CD4-positive, alpha-beta T cell treated with Interleukin-21 for 1 hour (primary cell): ENCODE measurements at regions not wholly inside any gene's neighbourhood (a gene's known extent, or its start where the extent isn't known, plus 50 kb on each side); places are given as distances from the start of the nearest gene placed in this dataset.
"Not testable (repeated sequence)": the region's sequence is repeated elsewhere in the genome, so short reads cannot be mapped to it uniquely, and the experiment has no call there.

Source experiments
- DNase-seq: peaks from one replicate; pipeline ENCODE4 v3.0.0-alpha.2; 2020

GRCh38 chr18:61669320-61669719, 223.5 kb downstream of the RNF152 start:
- no peak for DNase-seq

- no peak for DNase-seq
Measured at GRCh38 chr18:61666876-61667590, 225.8 kb downstream of the RNF152 start.

GRCh38 chr18:61664419-61665084, 228.3 kb downstream of the RNF152 start:
- no peak for DNase-seq

GRCh38 chr18:61662726-61663125, 230.1 kb downstream of the RNF152 start:
- no peak for DNase-seq

GRCh38 chr18:61658431-61658830, 234.4 kb downstream of the RNF152 start:
- no peak for DNase-seq

GRCh38 chr18:61657066-61657732, 235.6 kb downstream of the RNF152 start:
- DNase-seq: no peak

GRCh38 chr18:61655630-61656029, 237.2 kb downstream of the RNF152 start:
- no peak for DNase-seq

- no peak for DNase-seq
Measured at GRCh38 chr18:61653823-61654551, 238.8 kb downstream of the RNF152 start.

GRCh38 chr18:61651880-61652268, 240.9 kb downstream of the RNF152 start:
- DNase-seq: no peak

- no peak for DNase-seq
Measured at GRCh38 chr18:61651145-61651879, 241.5 kb downstream of the RNF152 start.

- DNase-seq: no peak
Measured at GRCh38 chr18:61643884-61644647, 248.7 kb downstream of the RNF152 start.

GRCh38 chr18:61639886-61640285, 252.9 kb downstream of the RNF152 start:
- no peak for DNase-seq

- no peak for DNase-seq
Measured at GRCh38 chr18:61637905-61638595, 254.8 kb downstream of the RNF152 start.

- no peak for DNase-seq
Measured at GRCh38 chr18:61637319-61637718, 255.5 kb downstream of the RNF152 start.

- DNase-seq: peak; percentile 38
Measured at GRCh38 chr18:61635901-61636528, 256.8 kb downstream of the RNF152 start.

GRCh38 chr18:61628085-61628484, 264.7 kb downstream of the RNF152 start:
- no peak for DNase-seq

GRCh38 chr18:61624631-61625030, 268.2 kb downstream of the RNF152 start:
- DNase-seq: not testable (repeated sequence)

GRCh38 chr18:61619783-61620182, 273.0 kb downstream of the RNF152 start:
- no peak for DNase-seq

GRCh38 chr18:61618816-61619215, 274.0 kb downstream of the RNF152 start:
- no peak for DNase-seq

GRCh38 chr18:61616111-61616610, 276.6 kb downstream of the RNF152 start:
- no peak for DNase-seq

GRCh38 chr18:61612517-61612916, 279.3 kb downstream of the CDH20 start:
- no peak for DNase-seq
